Neural cell (in vitro differentiated cells): ENCODE measurements at regions not wholly inside any gene's neighbourhood (a gene's known extent, or its start where the extent isn't known, plus 50 kb on each side); places are given as distances from the start of the nearest gene placed in this dataset.
"Not testable (repeated sequence)": the region's sequence is repeated elsewhere in the genome, so short reads cannot be mapped to it uniquely, and the experiment has no call there.

Experiments used
- H2AFZ ChIP-seq: fragments of 200-600, 300-800 bp; sonication (generic), shearing (Covaris generic); 2 replicates; pipeline ENCODE4 v1.6.0; 2014; ENCODE audit warnings: low read depth, mild to moderate bottlenecking, antibody characterized with exemption, low read length, moderate library complexity
- H3F3A ChIP-seq: fragments of 200-600 bp; shearing (Covaris generic); 2 replicates; pipeline ENCODE4 v1.6.1; 2016; ENCODE audit warnings: mild to moderate bottlenecking, moderate library complexity, mixed read lengths, antibody characterized with exemption, low read length; ENCODE audit not compliant: insufficient read depth, poor library complexity, severe bottlenecking
- H3K27ac ChIP-seq: fragments of 200-600, 300-800 bp; sonication (generic), shearing (Covaris generic); 2 replicates; pipeline ENCODE4 v1.5.1; 2014; ENCODE audit warnings: mild to moderate bottlenecking, low read length, moderate library complexity
- H3K27me3 ChIP-seq: fragments of 300-800, 200-600 bp; sonication (generic), shearing (Covaris generic); 2 replicates; pipeline ENCODE4 v1.6.0; 2014; ENCODE audit warnings: mild to moderate bottlenecking, low read depth, low read length, moderate library complexity; ENCODE audit not compliant: insufficient read depth
- H3K36me3 ChIP-seq: fragments of 300-800, 200-600 bp; sonication (generic), shearing (Covaris generic); 2 replicates; pipeline ENCODE4 v1.5.1; 2014; ENCODE audit warnings: mild to moderate bottlenecking, antibody characterized with exemption, low read length, moderate library complexity; ENCODE audit not compliant: insufficient read depth
- H3K4me2 ChIP-seq: fragments of 300-800, 200-600 bp; sonication (generic), shearing (Covaris generic); 2 replicates; pipeline ENCODE4 v1.6.0; 2014; ENCODE audit warnings: mild to moderate bottlenecking, low read length
- H3K4me3 ChIP-seq: fragments of 300-800, 200-600 bp; sonication (generic), shearing (Covaris generic); 2 replicates; pipeline ENCODE4 v1.5.1; 2014; ENCODE audit warnings: mild to moderate bottlenecking, low read length, moderate library complexity
- H3K79me2 ChIP-seq: fragments of 200-600 bp; shearing (Covaris generic); replicated peaks from 2 replicates; pipeline ENCODE4 v1.6.0; 2014; ENCODE audit warnings: mild to moderate bottlenecking, low read length, moderate library complexity; ENCODE audit not compliant: insufficient read depth
- H3K9ac ChIP-seq: fragments of 300-800, 200-600 bp; sonication (generic), shearing (Covaris generic); 2 replicates; pipeline ENCODE4 v1.6.1; 2016; ENCODE audit warnings: mild to moderate bottlenecking, low read length, mixed read lengths
- H3K9me2 ChIP-seq: fragments of 200-600 bp; shearing (Covaris generic); 2 replicates; pipeline ENCODE4 v1.6.1; 2016; ENCODE audit warnings: mild to moderate bottlenecking, low read length, mixed read lengths; ENCODE audit not compliant: insufficient read depth
- H3K9me3 ChIP-seq: fragments of 200-600, 300-800 bp; sonication (generic), shearing (Covaris generic); 2 replicates; pipeline ENCODE4 v1.6.1; 2016; ENCODE audit warnings: mild to moderate bottlenecking, mixed run types, low read length, moderate library complexity, mixed read lengths
- H4K20me1 ChIP-seq: fragments of 200-600 bp; shearing (Covaris generic); 2 replicates; pipeline ENCODE4 v1.6.1; 2016; ENCODE audit warnings: mild to moderate bottlenecking, mixed run types; ENCODE audit not compliant: insufficient read depth
- EP300 ChIP-seq: fragments of 450-650 bp; conservative IDR thresholded peaks from 2 replicates; pipeline ENCODE4 v1.6.1; 2014; ENCODE audit warnings: antibody characterized with exemption, mild to moderate bottlenecking, moderate library complexity; ENCODE audit not compliant: poor library complexity, severe bottlenecking
- EZH2 ChIP-seq: fragments of 200-600, 300-800 bp; shearing (Covaris generic), sonication (generic); IDR thresholded peaks from 2 replicates; pipeline ENCODE4 v1.6.1; 2014; ENCODE audit warnings: antibody characterized with exemption, low read length, borderline replicate concordance, mild to moderate bottlenecking; ENCODE audit not compliant: insufficient read depth, poor library complexity, severe bottlenecking
- MXI1 ChIP-seq: fragments of 450-650 bp; conservative IDR thresholded peaks from 2 replicates; pipeline ENCODE4 v1.6.1; 2014; ENCODE audit warnings: antibody characterized with exemption, mild to moderate bottlenecking; ENCODE audit not compliant: poor library complexity, severe bottlenecking
- POLR2AphosphoS5 ChIP-seq: IDR thresholded peaks from 2 replicates; pipeline ENCODE4 v1.6.1; 2012
- RAD21 ChIP-seq: fragments of 450-650 bp; conservative IDR thresholded peaks from 2 replicates; pipeline ENCODE4 v1.6.1; 2014; ENCODE audit warnings: antibody characterized with exemption, mild to moderate bottlenecking, moderate library complexity
- SMC3 ChIP-seq: fragments of 450-650 bp; conservative IDR thresholded peaks from 2 replicates; pipeline ENCODE4 v1.6.1; 2014; ENCODE audit warnings: antibody characterized with exemption, mild to moderate bottlenecking, moderate library complexity; ENCODE audit not compliant: poor library complexity
- TAF1 ChIP-seq: IDR thresholded peaks from 2 replicates; pipeline ENCODE4 v1.6.1; 2012; ENCODE audit warnings: low read depth
- TF ChIP-seq, protein P1 (sequence below): fragments of 450-650 bp; IDR thresholded peaks from 2 replicates; pipeline ENCODE4 v1.5.1; 2014; ENCODE audit warnings: antibody characterized with exemption, mild to moderate bottlenecking, moderate library complexity; ENCODE audit not compliant: poor library complexity, severe bottlenecking
- TF ChIP-seq, protein P2 (sequence below): IDR thresholded peaks from 2 replicates; pipeline ENCODE4 v1.6.1; 2012; ENCODE audit warnings: borderline replicate concordance

DNA sequence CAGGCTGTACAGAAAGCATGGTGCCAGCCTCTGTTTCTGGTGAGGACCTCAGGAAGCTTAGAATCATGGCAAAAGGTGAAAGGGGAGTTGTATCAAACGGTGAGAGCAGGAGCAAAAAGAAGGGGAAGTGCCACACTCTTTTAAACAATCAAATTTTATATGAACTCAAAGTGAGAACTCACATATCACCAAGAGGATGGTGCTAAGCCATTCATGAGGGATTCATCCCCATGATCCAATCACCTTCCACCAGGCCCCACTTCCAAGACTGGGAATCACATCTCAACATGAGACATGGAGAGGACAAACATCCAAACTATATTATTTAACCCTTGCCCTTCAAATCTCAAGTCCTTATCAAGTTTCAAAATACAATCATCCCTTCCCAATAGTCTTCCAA, 836.7 kb downstream of the SLITRK5 start:
- no peaks in the 10 kb centered on the region for H3K9me2 ChIP-seq
- H3K9ac ChIP-seq = no peak overlapping the region
- no peaks in the 10 kb centered on the region for H3K79me2 ChIP-seq
- no peaks in the 10 kb centered on the region for H3F3A ChIP-seq
- no peak overlapping the region for H3K4me2 ChIP-seq
- no peaks in the 10 kb centered on the region for H3K27me3 ChIP-seq
- TF ChIP-seq EZH2 (no peak), SMC3 (no peak), POLR2AphosphoS5 (no peak), MXI1 (no peak), TAF1 (no peak), EP300 (no peak), RAD21 (no peak)
- TF ChIP-seq, protein P1, sequence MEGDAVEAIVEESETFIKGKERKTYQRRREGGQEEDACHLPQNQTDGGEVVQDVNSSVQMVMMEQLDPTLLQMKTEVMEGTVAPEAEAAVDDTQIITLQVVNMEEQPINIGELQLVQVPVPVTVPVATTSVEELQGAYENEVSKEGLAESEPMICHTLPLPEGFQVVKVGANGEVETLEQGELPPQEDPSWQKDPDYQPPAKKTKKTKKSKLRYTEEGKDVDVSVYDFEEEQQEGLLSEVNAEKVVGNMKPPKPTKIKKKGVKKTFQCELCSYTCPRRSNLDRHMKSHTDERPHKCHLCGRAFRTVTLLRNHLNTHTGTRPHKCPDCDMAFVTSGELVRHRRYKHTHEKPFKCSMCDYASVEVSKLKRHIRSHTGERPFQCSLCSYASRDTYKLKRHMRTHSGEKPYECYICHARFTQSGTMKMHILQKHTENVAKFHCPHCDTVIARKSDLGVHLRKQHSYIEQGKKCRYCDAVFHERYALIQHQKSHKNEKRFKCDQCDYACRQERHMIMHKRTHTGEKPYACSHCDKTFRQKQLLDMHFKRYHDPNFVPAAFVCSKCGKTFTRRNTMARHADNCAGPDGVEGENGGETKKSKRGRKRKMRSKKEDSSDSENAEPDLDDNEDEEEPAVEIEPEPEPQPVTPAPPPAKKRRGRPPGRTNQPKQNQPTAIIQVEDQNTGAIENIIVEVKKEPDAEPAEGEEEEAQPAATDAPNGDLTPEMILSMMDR = no peak
- TF ChIP-seq, protein P2, sequence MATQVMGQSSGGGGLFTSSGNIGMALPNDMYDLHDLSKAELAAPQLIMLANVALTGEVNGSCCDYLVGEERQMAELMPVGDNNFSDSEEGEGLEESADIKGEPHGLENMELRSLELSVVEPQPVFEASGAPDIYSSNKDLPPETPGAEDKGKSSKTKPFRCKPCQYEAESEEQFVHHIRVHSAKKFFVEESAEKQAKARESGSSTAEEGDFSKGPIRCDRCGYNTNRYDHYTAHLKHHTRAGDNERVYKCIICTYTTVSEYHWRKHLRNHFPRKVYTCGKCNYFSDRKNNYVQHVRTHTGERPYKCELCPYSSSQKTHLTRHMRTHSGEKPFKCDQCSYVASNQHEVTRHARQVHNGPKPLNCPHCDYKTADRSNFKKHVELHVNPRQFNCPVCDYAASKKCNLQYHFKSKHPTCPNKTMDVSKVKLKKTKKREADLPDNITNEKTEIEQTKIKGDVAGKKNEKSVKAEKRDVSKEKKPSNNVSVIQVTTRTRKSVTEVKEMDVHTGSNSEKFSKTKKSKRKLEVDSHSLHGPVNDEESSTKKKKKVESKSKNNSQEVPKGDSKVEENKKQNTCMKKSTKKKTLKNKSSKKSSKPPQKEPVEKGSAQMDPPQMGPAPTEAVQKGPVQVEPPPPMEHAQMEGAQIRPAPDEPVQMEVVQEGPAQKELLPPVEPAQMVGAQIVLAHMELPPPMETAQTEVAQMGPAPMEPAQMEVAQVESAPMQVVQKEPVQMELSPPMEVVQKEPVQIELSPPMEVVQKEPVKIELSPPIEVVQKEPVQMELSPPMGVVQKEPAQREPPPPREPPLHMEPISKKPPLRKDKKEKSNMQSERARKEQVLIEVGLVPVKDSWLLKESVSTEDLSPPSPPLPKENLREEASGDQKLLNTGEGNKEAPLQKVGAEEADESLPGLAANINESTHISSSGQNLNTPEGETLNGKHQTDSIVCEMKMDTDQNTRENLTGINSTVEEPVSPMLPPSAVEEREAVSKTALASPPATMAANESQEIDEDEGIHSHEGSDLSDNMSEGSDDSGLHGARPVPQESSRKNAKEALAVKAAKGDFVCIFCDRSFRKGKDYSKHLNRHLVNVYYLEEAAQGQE = no peak
- peaks cover 4% of the 10 kb centered on the region for H3K9me3 ChIP-seq
- H3K4me3 ChIP-seq = no peak overlapping the region
- H3K27ac ChIP-seq = no peak overlapping the region
- no peak overlapping the region for H2AFZ ChIP-seq
- H3K36me3 ChIP-seq = no peaks in the 10 kb centered on the region
- no peaks in the 10 kb centered on the region for H4K20me1 ChIP-seq

DNA sequence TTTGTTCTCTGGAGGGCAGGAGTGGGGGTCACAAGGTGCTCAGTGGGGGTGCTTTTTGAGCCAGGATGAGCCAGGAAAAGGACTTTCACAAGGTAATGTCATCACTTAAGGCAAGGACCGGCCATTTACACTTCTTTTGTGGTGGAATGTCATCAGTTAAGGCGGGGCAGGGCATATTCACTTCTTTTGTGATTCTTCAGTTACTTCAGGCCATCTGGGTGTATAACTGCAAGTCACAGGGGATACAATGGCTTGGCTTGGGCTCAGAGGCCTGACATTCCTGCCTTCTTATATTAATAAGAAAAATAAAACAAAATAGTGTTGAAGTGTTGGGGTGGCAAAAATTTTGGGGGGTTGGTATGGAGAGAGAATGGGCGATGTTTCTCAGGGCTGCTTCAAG, 841.8 kb downstream of the SLITRK5 start:
- not testable (repeated sequence) for H3K79me2 ChIP-seq, H2AFZ ChIP-seq, H3F3A ChIP-seq, H3K9me2 ChIP-seq, H3K27ac ChIP-seq, H3K27me3 ChIP-seq, H4K20me1 ChIP-seq, H3K9ac ChIP-seq, H3K36me3 ChIP-seq, H3K4me3 ChIP-seq, H3K9me3 ChIP-seq, H3K4me2 ChIP-seq

DNA sequence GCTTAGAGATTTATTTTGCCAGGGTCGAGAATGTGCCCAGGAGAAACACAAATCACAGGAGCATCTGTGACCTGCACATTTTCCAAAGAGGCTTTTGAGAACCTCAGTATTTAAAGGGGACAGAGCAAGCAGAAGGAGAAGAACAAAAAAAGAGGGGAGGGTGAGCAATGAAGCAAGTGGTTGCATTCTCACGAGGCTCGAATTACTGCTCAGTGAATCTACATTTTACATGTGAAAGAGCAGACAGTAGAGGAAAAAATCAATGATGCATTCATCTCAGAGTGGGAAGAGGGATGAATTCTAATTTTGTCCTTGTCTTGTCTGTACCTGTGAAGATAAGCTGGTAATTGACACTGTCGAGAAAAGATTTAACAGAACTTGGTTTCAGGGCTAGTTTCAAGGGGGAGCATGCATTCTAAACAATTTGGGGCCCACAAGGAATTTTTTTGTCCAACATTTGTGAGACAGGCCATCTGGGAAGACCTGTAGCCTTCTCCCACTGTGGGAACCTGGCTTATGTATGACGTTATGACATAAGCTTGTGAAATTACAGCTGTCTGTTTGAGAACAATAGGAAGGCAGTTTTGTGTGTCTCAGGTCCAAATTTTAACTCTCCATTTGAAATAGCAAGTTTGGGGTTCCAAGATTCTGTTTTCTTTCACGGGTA, 855.1 kb downstream of the SLITRK5 start:
- Histone ChIP-seq H3K79me2 (no peaks in the 10 kb centered on the region), H3F3A (no peaks in the 10 kb centered on the region), H3K9ac (no peak overlapping the region), H3K9me3 (no peaks in the 10 kb centered on the region), H3K4me2 (no peak overlapping the region), H3K9me2 (no peaks in the 10 kb centered on the region), H3K27ac (no peak overlapping the region), H2AFZ (no peak overlapping the region), H3K4me3 (no peak overlapping the region), H3K36me3 (no peaks in the 10 kb centered on the region), H3K27me3 (no peaks in the 10 kb centered on the region), H4K20me1 (no peaks in the 10 kb centered on the region)
- TF ChIP-seq, protein P1 = no peak
- TF ChIP-seq TAF1 (no peak), POLR2AphosphoS5 (no peak), RAD21 (no peak), EZH2 (no peak), MXI1 (no peak), SMC3 (no peak), EP300 (no peak)
- TF ChIP-seq, protein P2 = no peak
